GM18867 (cell line): ENCODE measurements at regions not wholly inside any gene's neighbourhood (a gene's known extent, or its start where the extent isn't known, plus 50 kb on each side); places are given as distances from the start of the nearest gene placed in this dataset.

Experiments used
- ATAC-seq: cut with Tn5 transposase; IDR thresholded peaks from one replicate; pipeline ENCODE4 v1.9.1; 2021; ENCODE audit warnings: mild to moderate bottlenecking, moderate library complexity; ENCODE audit not compliant: unreplicated experiment

GRCh38 chr7:84502239-84502638 lies 307.6 kb upstream of the SEMA3A start:
- no peak for ATAC-seq

GRCh38 chr7:84497873-84498272 lies 303.3 kb upstream of the SEMA3A start:
- ATAC-seq: no peak

- ATAC-seq: no peak
Observed at GRCh38 chr7:84495128-84495527, 300.5 kb upstream of the SEMA3A start.

GRCh38 chr7:84492098-84493034 lies 297.8 kb upstream of the SEMA3A start:
- no peak for ATAC-seq

GRCh38 chr7:84490661-84491060 lies 296.1 kb upstream of the SEMA3A start:
- ATAC-seq: no peak

GRCh38 chr7:84484502-84485079 lies 290.0 kb upstream of the SEMA3A start:
- ATAC-seq: no peak

GRCh38 chr7:84482476-84482875 lies 287.9 kb upstream of the SEMA3A start:
- no peak for ATAC-seq

GRCh38 chr7:84479059-84479458 lies 284.5 kb upstream of the SEMA3A start:
- no peak for ATAC-seq

GRCh38 chr7:84477786-84478478 lies 283.3 kb upstream of the SEMA3A start:
- no peak for ATAC-seq

- ATAC-seq: no peak
Observed at GRCh38 chr7:84474436-84474835, 279.8 kb upstream of the SEMA3A start.

- ATAC-seq: no peak
Observed at GRCh38 chr7:84471576-84471975, 277.0 kb upstream of the SEMA3A start.

- ATAC-seq: no peak
Observed at GRCh38 chr7:84469034-84469433, 274.4 kb upstream of the SEMA3A start.

- ATAC-seq: no peak
Observed at GRCh38 chr7:84462259-84462658, 267.7 kb upstream of the SEMA3A start.

GRCh38 chr7:84461093-84461492 lies 266.5 kb upstream of the SEMA3A start:
- ATAC-seq: no peak

GRCh38 chr7:84455788-84456187 lies 261.2 kb upstream of the SEMA3A start:
- no peak for ATAC-seq

GRCh38 chr7:84454174-84454959 lies 259.8 kb upstream of the SEMA3A start:
- ATAC-seq: no peak

- ATAC-seq: no peak
Observed at GRCh38 chr7:84452618-84453017, 258.0 kb upstream of the SEMA3A start.

- ATAC-seq: no peak
Observed at GRCh38 chr7:84450772-84451171, 256.2 kb upstream of the SEMA3A start.

- ATAC-seq: no peak
Observed at GRCh38 chr7:84447636-84448293, 253.2 kb upstream of the SEMA3A start.

GRCh38 chr7:84446991-84447480 lies 252.4 kb upstream of the SEMA3A start:
- no peak for ATAC-seq
